SU-DHL-6 (cell line): ENCODE measurements at regions not wholly inside any gene's neighbourhood (a gene's known extent, or its start where the extent isn't known, plus 50 kb on each side); places are given as distances from the start of the nearest gene placed in this dataset.

ENCODE experiments used
- H2AFZ ChIP-seq: fragments of 200-600 bp; sonication (generic); 2 replicates; pipeline ENCODE4 v1.6.1; 2014; ENCODE audit warnings: low read depth, mild to moderate bottlenecking, moderate library complexity, mixed read lengths, antibody characterized with exemption, low read length; ENCODE audit not compliant: severe bottlenecking
- H3F3A ChIP-seq: fragments of 200-600 bp; shearing (Covaris generic); 2 replicates; pipeline ENCODE4 v1.6.0; 2016; ENCODE audit warnings: antibody characterized with exemption, mild to moderate bottlenecking; ENCODE audit not compliant: insufficient read depth
- H3K27ac ChIP-seq: fragments of 200-600 bp; sonication (generic); 2 replicates; pipeline ENCODE4 v1.5.1; 2016; ENCODE audit warnings: low read depth, mild to moderate bottlenecking, low read length, moderate library complexity, mixed read lengths
- H3K27me3 ChIP-seq: fragments of 200-600 bp; sonication (generic), shearing (Covaris generic); 2 replicates; pipeline ENCODE4 v1.6.0; 2014; ENCODE audit warnings: mild to moderate bottlenecking, low read length
- H3K36me3 ChIP-seq: fragments of 200-600 bp; sonication (generic); 2 replicates; pipeline ENCODE4 v1.6.1; 2014; ENCODE audit warnings: mild to moderate bottlenecking, low read length, mixed read lengths
- H3K4me2 ChIP-seq: fragments of 300-600, 200-600 bp; shearing (Covaris generic), sonication (generic); 2 replicates; pipeline ENCODE4 v1.6.0; 2014; ENCODE audit warnings: low read length, low read depth, mild to moderate bottlenecking; ENCODE audit not compliant: poor library complexity, severe bottlenecking
- H3K4me3 ChIP-seq: fragments of 200-600 bp; sonication (generic); 2 replicates; pipeline ENCODE4 v1.5.1; 2014; ENCODE audit warnings: antibody characterized with exemption, low read length, mild to moderate bottlenecking, mixed read lengths; ENCODE audit not compliant: insufficient read depth, poor library complexity, severe bottlenecking
- H3K79me2 ChIP-seq: fragments of 200-600 bp; sonication (generic); 2 replicates; pipeline ENCODE4 v1.6.1; 2014; ENCODE audit warnings: mild to moderate bottlenecking, low read length, moderate library complexity; ENCODE audit not compliant: insufficient read depth
- H3K9ac ChIP-seq: fragments of 200-600 bp; sonication (generic); 2 replicates; pipeline ENCODE4 v1.7.0; 2014; ENCODE audit warnings: mild to moderate bottlenecking, low read length
- H3K9me2 ChIP-seq: fragments of 200-600 bp; sonication (generic); replicated peaks from 2 replicates; pipeline ENCODE4 v1.6.1; 2014; ENCODE audit warnings: low read length; ENCODE audit not compliant: insufficient read depth
- H3K9me3 ChIP-seq: fragments of 200-600 bp; sonication (generic); 2 replicates; pipeline ENCODE4 v1.6.1; 2014; ENCODE audit warnings: low read length, mixed read lengths; ENCODE audit not compliant: insufficient read depth
- H4K20me1 ChIP-seq: fragments of 200-600 bp; sonication (generic); 2 replicates; pipeline ENCODE4 v1.6.1; 2014; ENCODE audit warnings: low read depth, mild to moderate bottlenecking, antibody characterized with exemption, low read length, moderate library complexity, mixed read lengths
- CTCF ChIP-seq: fragments of 200-600 bp; sonication (generic); IDR thresholded peaks from one replicate; pipeline ENCODE4 v1.5.1; 2017; ENCODE audit warnings: antibody characterized with exemption, mild to moderate bottlenecking, low read length, moderate library complexity; ENCODE audit not compliant: insufficient read depth, poor library complexity, severe bottlenecking
- EZH2phosphoT487 ChIP-seq: fragments of 200-600 bp; sonication (generic), shearing (Covaris generic); conservative IDR thresholded peaks from 2 replicates; pipeline ENCODE4 v1.6.1; 2018; ENCODE audit warnings: mild to moderate bottlenecking, antibody characterized with exemption, low read length, moderate library complexity, mixed read lengths

- TF ChIP-seq CTCF (no peak), EZH2phosphoT487 (no peak)
- H3K9me2 ChIP-seq: no peaks in the 10 kb centered on the region
- no peak overlapping the region for H3K27ac ChIP-seq
Measured at GRCh38 chr13:61358599-61358998, 57.0 kb downstream of the PCDH20 start.

GRCh38 chr13:61350341-61350740 is 65.3 kb downstream of the PCDH20 start:
- H3K4me2 ChIP-seq: no peak overlapping the region
- no peak overlapping the region for H3K4me3 ChIP-seq
- TF ChIP-seq EZH2phosphoT487 (no peak), CTCF (no peak)
- H3K27me3 ChIP-seq: no peaks in the 10 kb centered on the region
- H3K79me2 ChIP-seq: no peaks in the 10 kb centered on the region
- H4K20me1 ChIP-seq: no peaks in the 10 kb centered on the region
- no peaks in the 10 kb centered on the region for H3K9me2 ChIP-seq
- H3K9me3 ChIP-seq: no peaks in the 10 kb centered on the region
- H3F3A ChIP-seq: no peaks in the 10 kb centered on the region
- H3K9ac ChIP-seq: no peak overlapping the region
- no peaks in the 10 kb centered on the region for H3K36me3 ChIP-seq
- H3K27ac ChIP-seq: no peak overlapping the region
- H2AFZ ChIP-seq: peak overlapping the region; percentile 1

More at GRCh38 chr13:61358599-61358998, 57.0 kb downstream of the PCDH20 start:
- H3K27me3 ChIP-seq: no peaks in the 10 kb centered on the region
- H2AFZ ChIP-seq: no peak overlapping the region
- H4K20me1 ChIP-seq: no peaks in the 10 kb centered on the region
- no peak overlapping the region for H3K4me3 ChIP-seq
- no peaks in the 10 kb centered on the region for H3K9me3 ChIP-seq
- no peaks in the 10 kb centered on the region for H3F3A ChIP-seq
- H3K4me2 ChIP-seq: no peak overlapping the region
- H3K9ac ChIP-seq: no peak overlapping the region
- no peaks in the 10 kb centered on the region for H3K36me3 ChIP-seq
- no peaks in the 10 kb centered on the region for H3K79me2 ChIP-seq

GRCh38 chr13:61339054-61339621 is 76.5 kb downstream of the PCDH20 start:
- no peaks in the 10 kb centered on the region for H3K79me2 ChIP-seq
- H4K20me1 ChIP-seq: no peaks in the 10 kb centered on the region
- no peak overlapping the region for H3K27ac ChIP-seq
- TF ChIP-seq CTCF: no peak
- H3F3A ChIP-seq: no peaks in the 10 kb centered on the region
- no peaks in the 10 kb centered on the region for H3K9me3 ChIP-seq
- no peak overlapping the region for H3K9ac ChIP-seq
- H3K4me2 ChIP-seq: no peak overlapping the region
- H3K4me3 ChIP-seq: no peak overlapping the region
- no peaks in the 10 kb centered on the region for H3K9me2 ChIP-seq
- H3K27me3 ChIP-seq: no peaks in the 10 kb centered on the region
- no peak overlapping the region for H2AFZ ChIP-seq
- no peaks in the 10 kb centered on the region for H3K36me3 ChIP-seq
